ENCODE measurements at regions not wholly inside any gene's neighbourhood (a gene's known extent, or its start where the extent isn't known, plus 50 kb on each side); places are given as distances from the start of the nearest gene placed in this dataset.

GRCh38 chr6:97870273-97870672, 587.3 kb upstream of the MMS22L start:
- no peak for TF ChIP-seq CTCF (conservative IDR thresholded peaks at IDR 0.05)
- Mint-ChIP-seq H3K9me3 (no peaks in the 10 kb centered on the region), H3K4me1 (ENCODE audit: unreplicated experiment) (no peaks in the 10 kb centered on the region), H3K27me3 (no peaks in the 10 kb centered on the region), H3K36me3 (no peaks in the 10 kb centered on the region), H3K4me3 (no peak overlapping the region), H3K27ac (no peak overlapping the region)
- no peak for DNase-seq (ENCODE audit: extremely low spot score, unreplicated experiment)

- Mint-ChIP-seq H3K4me3 (no peak overlapping the region), H3K9me3 (no peaks in the 10 kb centered on the region), H3K36me3 (no peaks in the 10 kb centered on the region), H3K27me3 (peaks cover 3% of the 10 kb centered on the region), H3K4me1 (ENCODE audit: unreplicated experiment) (no peaks in the 10 kb centered on the region), H3K27ac (no peak overlapping the region)
- DNase-seq (ENCODE audit: extremely low spot score, unreplicated experiment), result no peak
- TF ChIP-seq CTCF (conservative IDR thresholded peaks at IDR 0.05), result no peak
Observed at GRCh38 chr6:97876711-97877110, 593.7 kb upstream of the MMS22L start.

GRCh38 chr6:97882755-97883154, 599.7 kb upstream of the MMS22L start:
- DNase-seq (ENCODE audit: extremely low spot score, unreplicated experiment), result no peak
- TF ChIP-seq CTCF (conservative IDR thresholded peaks at IDR 0.05), result no peak
- no peaks in the 10 kb centered on the region for H3K36me3 Mint-ChIP-seq
- no peak overlapping the region for H3K4me3 Mint-ChIP-seq
- peaks cover 6% of the 10 kb centered on the region for H3K4me1 Mint-ChIP-seq (ENCODE audit: unreplicated experiment)
- peaks cover 16% of the 10 kb centered on the region for H3K27me3 Mint-ChIP-seq
- no peaks in the 10 kb centered on the region for H3K9me3 Mint-ChIP-seq
- no peak overlapping the region for H3K27ac Mint-ChIP-seq

- Mint-ChIP-seq H3K4me1 (ENCODE audit: unreplicated experiment) (peaks cover 6% of the 10 kb centered on the region), H3K9me3 (no peaks in the 10 kb centered on the region), H3K4me3 (no peak overlapping the region), H3K27ac (no peak overlapping the region), H3K27me3 (peaks cover 16% of the 10 kb centered on the region), H3K36me3 (no peaks in the 10 kb centered on the region)
- DNase-seq (ENCODE audit: extremely low spot score, unreplicated experiment), result no peak
- TF ChIP-seq CTCF (conservative IDR thresholded peaks at IDR 0.05), result no peak
Observed at GRCh38 chr6:97885325-97885724, 602.3 kb upstream of the MMS22L start.

GRCh38 chr6:97885828-97886227, 602.8 kb upstream of the MMS22L start:
- no peaks in the 10 kb centered on the region for H3K9me3 Mint-ChIP-seq
- no peak for DNase-seq (ENCODE audit: extremely low spot score, unreplicated experiment)
- no peak for TF ChIP-seq CTCF (conservative IDR thresholded peaks at IDR 0.05)
- no peak overlapping the region for H3K27ac Mint-ChIP-seq
- H3K4me3 Mint-ChIP-seq, result no peak overlapping the region
- no peaks in the 10 kb centered on the region for H3K36me3 Mint-ChIP-seq
- peaks cover 16% of the 10 kb centered on the region for H3K27me3 Mint-ChIP-seq
- H3K4me1 Mint-ChIP-seq (ENCODE audit: unreplicated experiment), result peaks cover 6% of the 10 kb centered on the region

- Mint-ChIP-seq H3K27me3 (peaks cover 5% of the 10 kb centered on the region), H3K4me3 (no peak overlapping the region), H3K4me1 (ENCODE audit: unreplicated experiment) (no peaks in the 10 kb centered on the region), H3K9me3 (no peaks in the 10 kb centered on the region), H3K36me3 (no peaks in the 10 kb centered on the region), H3K27ac (no peak overlapping the region)
- TF ChIP-seq CTCF (conservative IDR thresholded peaks at IDR 0.05), result no peak
- no peak for DNase-seq (ENCODE audit: extremely low spot score, unreplicated experiment)
Observed at GRCh38 chr6:97901531-97901930, 618.5 kb upstream of the MMS22L start.

Data from type B pancreatic cell (in vitro differentiated cells).